ENCODE measurements at regions not wholly inside any gene's neighbourhood (a gene's known extent, or its start where the extent isn't known, plus 50 kb on each side); places are given as distances from the start of the nearest gene placed in this dataset.

- DNase-seq: no peak
- Histone ChIP-seq H3K27me3 (ENCODE audit: insufficient read depth, low read length, poor library complexity, severe bottlenecking) (no peaks in the 10 kb centered on the region), H3K27ac (ENCODE audit: low read depth, low read length) (no peak overlapping the region), H3K36me3 (ENCODE audit: insufficient read depth, low read length) (no peaks in the 10 kb centered on the region), H3K4me1 (ENCODE audit: insufficient read depth, low read length) (no peaks in the 10 kb centered on the region), H3K4me3 (ENCODE audit: low read length) (no peak overlapping the region), H3K9me3 (ENCODE audit: low read length) (no peaks in the 10 kb centered on the region)
- Mint-ChIP-seq H3K27ac (peak overlapping the region in 1 of 8 donors; percentile 14), H3K4me1 (no peaks in the 10 kb centered on the region), H3K4me3 (no peak overlapping the region), H3K36me3 (no peaks in the 10 kb centered on the region), H3K27me3 (no peaks in the 10 kb centered on the region), H3K9me3 (peaks cover 2 to 26% (median 10%) of the 10 kb centered on the region in 5 donors)
- CTCF ChIA-PET: no interaction called here
- POLR2A ChIA-PET: no interaction called here
Observed at GRCh38 chr11:37026741-37027140, 428.7 kb upstream of the RAG2 start.

- H3K27ac Mint-ChIP-seq: no peak overlapping the region
- H3K36me3 ChIP-seq (ENCODE audit: insufficient read depth, low read length): no peaks in the 10 kb centered on the region
- no peaks in the 10 kb centered on the region for H3K27me3 Mint-ChIP-seq
- H3K36me3 Mint-ChIP-seq: no peaks in the 10 kb centered on the region
- ChIA-PET POLR2A (no interaction called here), CTCF (no interaction called here)
- peaks cover 2 to 24% (median 7%) of the 10 kb centered on the region in 5 donors for H3K9me3 Mint-ChIP-seq
- no peak for DNase-seq
- no peak overlapping the region for H3K4me3 ChIP-seq (ENCODE audit: low read length)
- no peak overlapping the region for H3K27ac ChIP-seq (ENCODE audit: low read depth, low read length)
- no peak overlapping the region for H3K4me3 Mint-ChIP-seq
- H3K4me1 ChIP-seq (ENCODE audit: insufficient read depth, low read length): no peaks in the 10 kb centered on the region
- H3K27me3 ChIP-seq (ENCODE audit: insufficient read depth, low read length, poor library complexity, severe bottlenecking): no peaks in the 10 kb centered on the region
- H3K9me3 ChIP-seq (ENCODE audit: low read length): no peaks in the 10 kb centered on the region
- no peaks in the 10 kb centered on the region for H3K4me1 Mint-ChIP-seq
Observed at GRCh38 chr11:37026326-37026725, 428.3 kb upstream of the RAG2 start.

- CTCF ChIA-PET: no interaction called here
- no peaks in the 10 kb centered on the region for H3K27me3 Mint-ChIP-seq
- H3K9me3 ChIP-seq (ENCODE audit: low read length): no peaks in the 10 kb centered on the region
- H3K27ac ChIP-seq (ENCODE audit: low read depth, low read length): no peak overlapping the region
- H3K27ac Mint-ChIP-seq: no peak overlapping the region
- no peak for DNase-seq
- no peak overlapping the region for H3K4me3 ChIP-seq (ENCODE audit: low read length)
- POLR2A ChIA-PET: no interaction called here
- H3K36me3 Mint-ChIP-seq: no peaks in the 10 kb centered on the region
- no peaks in the 10 kb centered on the region for H3K4me1 Mint-ChIP-seq
- no peaks in the 10 kb centered on the region for H3K4me1 ChIP-seq (ENCODE audit: insufficient read depth, low read length)
- peaks cover 3 to 24% (median 5%) of the 10 kb centered on the region in 5 donors for H3K9me3 Mint-ChIP-seq
- H3K27me3 ChIP-seq (ENCODE audit: insufficient read depth, low read length, poor library complexity, severe bottlenecking): no peaks in the 10 kb centered on the region
- no peaks in the 10 kb centered on the region for H3K36me3 ChIP-seq (ENCODE audit: insufficient read depth, low read length)
- H3K4me3 Mint-ChIP-seq: no peak overlapping the region
Observed at GRCh38 chr11:37006563-37006962, 408.5 kb upstream of the RAG2 start.

- CTCF ChIA-PET: no interaction called here
Observed at GRCh38 chr11:37002831-37003230, 404.8 kb upstream of the RAG2 start.

GRCh38 chr11:36997656-36998055 lies 399.6 kb upstream of the RAG2 start:
- H3K9me3 Mint-ChIP-seq: peaks cover 5 to 9% (median 6%) of the 10 kb centered on the region in 5 donors
- CTCF ChIA-PET: no interaction called here
- no peaks in the 10 kb centered on the region for H3K36me3 Mint-ChIP-seq

More at GRCh38 chr11:37002831-37003230, 404.8 kb upstream of the RAG2 start:
- Histone ChIP-seq H3K36me3 (ENCODE audit: insufficient read depth, low read length) (no peaks in the 10 kb centered on the region), H3K27me3 (ENCODE audit: insufficient read depth, low read length, poor library complexity, severe bottlenecking) (no peaks in the 10 kb centered on the region), H3K4me3 (ENCODE audit: low read length) (no peak overlapping the region), H3K4me1 (ENCODE audit: insufficient read depth, low read length) (no peaks in the 10 kb centered on the region), H3K27ac (ENCODE audit: low read depth, low read length) (no peak overlapping the region), H3K9me3 (ENCODE audit: low read length) (no peaks in the 10 kb centered on the region)
- H3K4me1 Mint-ChIP-seq: no peaks in the 10 kb centered on the region
- DNase-seq: no peak
- peaks cover 5 to 14% (median 8%) of the 10 kb centered on the region in 5 donors for H3K9me3 Mint-ChIP-seq
- no peak overlapping the region for H3K27ac Mint-ChIP-seq
- POLR2A ChIA-PET: no interaction called here
- no peak overlapping the region for H3K4me3 Mint-ChIP-seq
- no peaks in the 10 kb centered on the region for H3K27me3 Mint-ChIP-seq
- H3K36me3 Mint-ChIP-seq: no peaks in the 10 kb centered on the region

GRCh38 chr11:36996795-36997194 lies 398.8 kb upstream of the RAG2 start:
- no peaks in the 10 kb centered on the region for H3K36me3 Mint-ChIP-seq
- no peak overlapping the region for H3K4me3 ChIP-seq (ENCODE audit: low read length)
- H3K9me3 ChIP-seq (ENCODE audit: low read length): no peaks in the 10 kb centered on the region
- ChIA-PET POLR2A (no interaction called here), CTCF (no interaction called here)
- peaks cover 3 to 6% (median 5%) of the 10 kb centered on the region in 5 donors for H3K9me3 Mint-ChIP-seq
- H3K4me3 Mint-ChIP-seq: no peak overlapping the region
- DNase-seq: no peak
- H3K27me3 ChIP-seq (ENCODE audit: insufficient read depth, low read length, poor library complexity, severe bottlenecking): no peaks in the 10 kb centered on the region
- H3K4me1 Mint-ChIP-seq: no peaks in the 10 kb centered on the region
- H3K4me1 ChIP-seq (ENCODE audit: insufficient read depth, low read length): no peaks in the 10 kb centered on the region
- no peaks in the 10 kb centered on the region for H3K27me3 Mint-ChIP-seq
- no peaks in the 10 kb centered on the region for H3K36me3 ChIP-seq (ENCODE audit: insufficient read depth, low read length)
- no peak overlapping the region for H3K27ac ChIP-seq (ENCODE audit: low read depth, low read length)
- H3K27ac Mint-ChIP-seq: no peak overlapping the region

More at GRCh38 chr11:36997656-36998055, 399.6 kb upstream of the RAG2 start:
- Mint-ChIP-seq H3K27ac (no peak overlapping the region), H3K4me3 (no peak overlapping the region), H3K27me3 (no peaks in the 10 kb centered on the region), H3K4me1 (no peaks in the 10 kb centered on the region)
- Histone ChIP-seq H3K4me3 (ENCODE audit: low read length) (no peak overlapping the region), H3K4me1 (ENCODE audit: insufficient read depth, low read length) (no peaks in the 10 kb centered on the region), H3K36me3 (ENCODE audit: insufficient read depth, low read length) (no peaks in the 10 kb centered on the region), H3K9me3 (ENCODE audit: low read length) (no peaks in the 10 kb centered on the region), H3K27me3 (ENCODE audit: insufficient read depth, low read length, poor library complexity, severe bottlenecking) (no peaks in the 10 kb centered on the region), H3K27ac (ENCODE audit: low read depth, low read length) (no peak overlapping the region)
- no peak for DNase-seq
- POLR2A ChIA-PET: no interaction called here

GRCh38 chr11:36994208-36994607 lies 396.2 kb upstream of the RAG2 start:
- CTCF ChIA-PET: no interaction called here
- Mint-ChIP-seq H3K27ac (no peak overlapping the region), H3K4me1 (no peaks in the 10 kb centered on the region), H3K27me3 (no peaks in the 10 kb centered on the region), H3K36me3 (no peaks in the 10 kb centered on the region), H3K4me3 (no peak overlapping the region), H3K9me3 (peaks cover 0 to 15% (median 5%) of the 10 kb centered on the region in 5 donors)
- Histone ChIP-seq H3K4me1 (ENCODE audit: insufficient read depth, low read length) (no peaks in the 10 kb centered on the region), H3K4me3 (ENCODE audit: low read length) (no peak overlapping the region), H3K27me3 (ENCODE audit: insufficient read depth, low read length, poor library complexity, severe bottlenecking) (no peaks in the 10 kb centered on the region), H3K27ac (ENCODE audit: low read depth, low read length) (no peak overlapping the region), H3K9me3 (ENCODE audit: low read length) (no peaks in the 10 kb centered on the region), H3K36me3 (ENCODE audit: insufficient read depth, low read length) (no peaks in the 10 kb centered on the region)
- DNase-seq: no peak
- POLR2A ChIA-PET: no interaction called here

GRCh38 chr11:36988556-36988955 lies 390.5 kb upstream of the RAG2 start:
- Mint-ChIP-seq H3K4me1 (no peaks in the 10 kb centered on the region), H3K27me3 (no peaks in the 10 kb centered on the region), H3K27ac (no peak overlapping the region), H3K4me3 (no peak overlapping the region), H3K9me3 (peaks cover 0 to 23% (median 2%) of the 10 kb centered on the region in 5 donors), H3K36me3 (no peaks in the 10 kb centered on the region)
- no peak overlapping the region for H3K4me3 ChIP-seq (ENCODE audit: low read length)
- ChIA-PET CTCF (no interaction called here), POLR2A (no interaction called here)
- H3K27me3 ChIP-seq (ENCODE audit: insufficient read depth, low read length, poor library complexity, severe bottlenecking): no peaks in the 10 kb centered on the region
- H3K4me1 ChIP-seq (ENCODE audit: insufficient read depth, low read length): no peaks in the 10 kb centered on the region
- no peak overlapping the region for H3K27ac ChIP-seq (ENCODE audit: low read depth, low read length)
- H3K9me3 ChIP-seq (ENCODE audit: low read length): no peaks in the 10 kb centered on the region
- no peak for DNase-seq
- H3K36me3 ChIP-seq (ENCODE audit: insufficient read depth, low read length): no peaks in the 10 kb centered on the region

- POLR2A ChIA-PET: no interaction called here
- Mint-ChIP-seq H3K4me3 (no peak overlapping the region), H3K27ac (no peak overlapping the region), H3K4me1 (no peaks in the 10 kb centered on the region), H3K27me3 (no peaks in the 10 kb centered on the region), H3K36me3 (peaks cover 0 to 3% (median 0%) of the 10 kb centered on the region in 3 donors), H3K9me3 (peaks cover 0 to 21% (median 5%) of the 10 kb centered on the region in 5 donors)
- no peaks in the 10 kb centered on the region for H3K9me3 ChIP-seq (ENCODE audit: low read length)
- CTCF ChIA-PET: no interaction called here
- H3K36me3 ChIP-seq (ENCODE audit: insufficient read depth, low read length): no peaks in the 10 kb centered on the region
- DNase-seq: no peak
- H3K27me3 ChIP-seq (ENCODE audit: insufficient read depth, low read length, poor library complexity, severe bottlenecking): no peaks in the 10 kb centered on the region
- no peak overlapping the region for H3K27ac ChIP-seq (ENCODE audit: low read depth, low read length)
- H3K4me1 ChIP-seq (ENCODE audit: insufficient read depth, low read length): no peaks in the 10 kb centered on the region
- no peak overlapping the region for H3K4me3 ChIP-seq (ENCODE audit: low read length)
Observed at GRCh38 chr11:36985562-36985961, 387.5 kb upstream of the RAG2 start.

Data from CD8-positive, alpha-beta memory T cell (primary cell).